Brain microvascular endothelial cell (primary cell): ENCODE measurements at regions not wholly inside any gene's neighbourhood (a gene's known extent, or its start where the extent isn't known, plus 50 kb on each side); places are given as distances from the start of the nearest gene placed in this dataset.
A peak's percentile ranks its signal among the peaks of the same experiment; 100 is the strongest.

ENCODE experiments used
- DNase-seq: peaks from one replicate; pipeline ENCODE4 v3.0.0-alpha.2; 2020
- H3K27ac ChIP-seq: fragments of 250-450 bp; sonication (Bioruptor Pico); 2 replicates; pipeline ENCODE4 v1.5.1; 2020; ENCODE audit warnings: mild to moderate bottlenecking, moderate library complexity
- H3K27me3 ChIP-seq: fragments of 250-450 bp; sonication (Bioruptor Pico); replicated peaks from 2 replicates; pipeline ENCODE4 v1.5.1; 2020; ENCODE audit warnings: mild to moderate bottlenecking
- H3K36me3 ChIP-seq: fragments of 250-450 bp; sonication (Bioruptor Pico); replicated peaks from 2 replicates; pipeline ENCODE4 v1.5.1; 2020; ENCODE audit warnings: mild to moderate bottlenecking
- H3K4me3 ChIP-seq: 2 replicates; pipeline ENCODE4 v1.5.1; 2011; ENCODE audit warnings: low read depth, mild to moderate bottlenecking, control low read depth, low read length, moderate library complexity
- CTCF ChIP-seq: IDR thresholded peaks from 2 replicates; pipeline ENCODE4 v1.5.1; 2011; ENCODE audit warnings: low read depth, mild to moderate bottlenecking, moderate library complexity, low read length, control low read depth, inconsistent platforms; ENCODE audit errors: missing control alignments
- in situ Hi-C: cut with HindIII; loops from 2 replicates; pipeline ENCODE4 v1.10.0; 2017; ENCODE audit warnings: low sequenced_read_pairs, low pct_ligation_motif_present

- no peaks in the 10 kb centered on the region for H3K27me3 ChIP-seq
- no peak overlapping the region for H3K4me3 ChIP-seq
- H3K36me3 ChIP-seq, result no peaks in the 10 kb centered on the region
- no peak overlapping the region for H3K27ac ChIP-seq
- in situ Hi-C loops, result no loop called here
- no peak for TF ChIP-seq CTCF
- no peak for DNase-seq
Measured at GRCh38 chr4:29014555-29014954, 1705.6 kb upstream of the PCDH7 start.

- no peak overlapping the region for H3K27ac ChIP-seq
- no peaks in the 10 kb centered on the region for H3K27me3 ChIP-seq
- H3K4me3 ChIP-seq, result no peak overlapping the region
- no peak for DNase-seq
- in situ Hi-C loops, result no loop called here
- no peak for TF ChIP-seq CTCF
- H3K36me3 ChIP-seq, result no peaks in the 10 kb centered on the region
Measured at GRCh38 chr4:29033703-29034102, 1686.5 kb upstream of the PCDH7 start.

GRCh38 chr4:29037501-29037900 is 1682.7 kb upstream of the PCDH7 start:
- Histone ChIP-seq H3K36me3 (no peaks in the 10 kb centered on the region), H3K27me3 (no peaks in the 10 kb centered on the region), H3K27ac (no peak overlapping the region), H3K4me3 (no peak overlapping the region)
- no peak for DNase-seq
- TF ChIP-seq CTCF, result no peak
- in situ Hi-C loops, result no loop called here

- Histone ChIP-seq H3K27ac (no peak overlapping the region), H3K36me3 (no peaks in the 10 kb centered on the region), H3K4me3 (no peak overlapping the region), H3K27me3 (no peaks in the 10 kb centered on the region)
- TF ChIP-seq CTCF, result no peak
- in situ Hi-C loops, result no loop called here
- no peak for DNase-seq
Measured at GRCh38 chr4:29043411-29043810, 1676.8 kb upstream of the PCDH7 start.

GRCh38 chr4:29046186-29046585 is 1674.0 kb upstream of the PCDH7 start:
- no peak for TF ChIP-seq CTCF
- H3K27me3 ChIP-seq, result no peaks in the 10 kb centered on the region
- H3K36me3 ChIP-seq, result no peaks in the 10 kb centered on the region
- H3K4me3 ChIP-seq, result no peak overlapping the region
- in situ Hi-C loops, result no loop called here
- peak overlapping the region; percentile 77 for H3K27ac ChIP-seq
- peak; percentile 63 for DNase-seq

- H3K36me3 ChIP-seq, result no peaks in the 10 kb centered on the region
- peak; percentile 41 for DNase-seq
- H3K27me3 ChIP-seq, result no peaks in the 10 kb centered on the region
- no peak overlapping the region for H3K4me3 ChIP-seq
- TF ChIP-seq CTCF, result no peak
- peak overlapping the region; percentile 77 for H3K27ac ChIP-seq
- in situ Hi-C loops, result no loop called here
Measured at GRCh38 chr4:29046781-29047180, 1673.4 kb upstream of the PCDH7 start.
